GM12891 (cell line): ENCODE measurements at regions not wholly inside any gene's neighbourhood (a gene's known extent, or its start where the extent isn't known, plus 50 kb on each side); places are given as distances from the start of the nearest gene placed in this dataset.

Source experiments
- PAX5 ChIP-seq: IDR thresholded peaks from 2 replicates; pipeline ENCODE4 v1.6.1; 2011; ENCODE audit warnings: low read length, moderate library complexity, mild to moderate bottlenecking; ENCODE audit not compliant: insufficient read depth, severe bottlenecking
- POLR2A ChIP-seq: IDR thresholded peaks from 2 replicates; pipeline ENCODE4 v1.6.1; 2011; ENCODE audit warnings: low read depth, low read length, control low read depth
- POLR2AphosphoS5 ChIP-seq: IDR thresholded peaks from 2 replicates; pipeline ENCODE4 v1.6.1; 2011; ENCODE audit warnings: low read depth, low read length, control low read depth
- SPI1 ChIP-seq: IDR thresholded peaks from 2 replicates; pipeline ENCODE4 v1.6.1; 2011; ENCODE audit warnings: low read depth, low read length, control low read depth
- TAF1 ChIP-seq: IDR thresholded peaks from 2 replicates; pipeline ENCODE4 v1.6.1; 2011; ENCODE audit warnings: low read depth, low read length, control low read depth

GRCh38 chr14:42001431-42001830 lies 394.8 kb downstream of the LRFN5 start:
- no peak for TF ChIP-seq POLR2A
- no peak for TF ChIP-seq POLR2AphosphoS5
- TF ChIP-seq TAF1 = no peak
- TF ChIP-seq PAX5 = no peak
- TF ChIP-seq SPI1 = no peak
